HG03135 (cell line): ENCODE measurements at regions not wholly inside any gene's neighbourhood (a gene's known extent, or its start where the extent isn't known, plus 50 kb on each side); places are given as distances from the start of the nearest gene placed in this dataset.

ENCODE experiments used
- ATAC-seq: cut with Tn5 transposase; IDR thresholded peaks from one replicate; pipeline ENCODE4 v1.9.1; 2021; ENCODE audit warnings: mild to moderate bottlenecking, moderate library complexity; ENCODE audit not compliant: unreplicated experiment

DNA sequence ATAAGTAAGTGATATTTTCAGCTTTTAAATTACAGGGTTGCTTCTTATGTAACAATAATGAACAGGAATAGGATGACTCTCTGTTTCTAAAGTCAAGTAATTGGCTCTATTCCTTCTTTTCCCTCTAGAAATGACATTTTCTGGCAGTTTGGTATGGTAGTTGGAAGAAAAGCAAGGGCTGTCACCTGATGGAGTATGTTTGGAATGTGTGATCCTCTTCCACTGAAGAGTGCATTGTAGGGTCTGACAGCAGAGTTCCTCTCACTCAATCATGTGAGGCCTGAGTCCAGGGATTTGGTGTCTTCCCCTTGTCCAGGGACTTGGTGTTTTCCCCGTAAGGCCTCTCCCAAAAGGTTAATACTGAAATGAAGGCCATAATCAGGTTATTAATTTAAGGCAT lies 233.8 kb upstream of the FBXL7 start:
- ATAC-seq = no peak

DNA sequence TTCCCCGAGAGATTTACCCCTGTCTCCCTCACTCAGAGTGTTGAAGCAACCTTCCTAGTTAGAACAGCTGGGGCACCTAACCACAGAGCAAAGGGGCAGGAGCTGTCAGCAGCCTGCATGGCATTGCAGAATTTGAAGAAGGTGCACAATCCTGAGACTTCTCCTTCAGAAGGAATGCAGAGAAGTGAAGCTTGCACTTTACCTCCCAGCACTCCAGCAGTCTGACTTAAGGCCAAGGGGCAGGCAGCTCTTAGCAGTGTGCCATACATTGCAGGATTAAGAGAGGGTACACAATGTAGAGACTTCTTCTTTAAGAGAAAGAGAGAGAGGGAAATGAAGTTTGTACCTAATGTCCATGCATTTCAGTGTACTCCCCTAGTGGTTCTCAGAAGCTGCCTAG lies 236.0 kb upstream of the FBXL7 start:
- no peak for ATAC-seq

DNA sequence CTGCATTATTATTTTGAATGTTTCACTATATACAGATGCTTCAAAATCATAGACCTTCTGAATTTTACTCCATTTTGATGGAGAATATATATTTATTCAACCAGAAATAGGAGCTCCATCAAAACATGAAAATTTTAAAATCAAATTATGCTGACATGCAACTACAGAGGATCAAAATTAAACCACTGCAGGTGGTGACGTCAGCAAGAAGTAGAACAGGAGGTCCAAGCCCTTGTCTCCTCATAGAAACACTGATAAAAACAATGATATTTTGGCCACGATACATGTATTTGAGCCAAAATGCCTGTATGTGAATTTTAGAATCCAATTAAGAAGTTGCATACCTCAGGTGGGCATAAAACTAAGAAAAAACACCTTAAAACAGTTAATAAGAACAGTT lies 236.6 kb upstream of the FBXL7 start:
- no peak for ATAC-seq

DNA sequence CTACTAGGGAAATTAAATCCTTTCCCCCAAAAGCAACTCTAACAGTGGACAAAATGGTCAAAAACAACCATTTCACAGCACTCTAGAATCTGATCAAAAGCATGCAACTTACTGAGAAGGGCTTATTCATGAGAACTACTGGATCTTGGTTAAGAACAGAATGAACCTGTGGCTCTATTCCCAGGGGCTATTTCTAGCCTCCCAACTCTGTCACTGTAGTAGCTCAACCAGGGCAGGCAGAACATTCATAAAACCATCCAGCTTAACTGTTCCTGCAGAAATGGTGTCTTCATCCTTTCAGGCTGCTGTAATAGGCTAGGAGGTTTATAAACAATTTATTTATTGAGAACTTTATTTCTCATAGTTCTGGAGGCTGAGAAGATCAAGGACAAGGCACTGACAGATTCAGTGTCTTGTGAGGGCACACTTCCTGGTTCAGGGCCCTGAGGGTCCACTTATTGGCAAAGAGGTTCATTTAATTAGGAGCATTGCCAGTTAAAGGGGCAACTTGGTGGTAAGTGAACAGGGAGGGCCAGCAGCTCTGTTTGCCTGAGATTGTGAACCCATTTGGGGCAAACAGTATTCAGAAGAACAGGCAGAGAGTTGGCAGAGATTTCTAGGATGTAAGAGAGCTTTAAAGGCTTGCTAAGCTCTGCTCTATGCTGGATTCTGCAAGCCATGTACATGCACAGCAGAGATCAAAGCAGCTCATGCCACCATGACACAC lies 238.5 kb upstream of the FBXL7 start:
- no peak for ATAC-seq

DNA sequence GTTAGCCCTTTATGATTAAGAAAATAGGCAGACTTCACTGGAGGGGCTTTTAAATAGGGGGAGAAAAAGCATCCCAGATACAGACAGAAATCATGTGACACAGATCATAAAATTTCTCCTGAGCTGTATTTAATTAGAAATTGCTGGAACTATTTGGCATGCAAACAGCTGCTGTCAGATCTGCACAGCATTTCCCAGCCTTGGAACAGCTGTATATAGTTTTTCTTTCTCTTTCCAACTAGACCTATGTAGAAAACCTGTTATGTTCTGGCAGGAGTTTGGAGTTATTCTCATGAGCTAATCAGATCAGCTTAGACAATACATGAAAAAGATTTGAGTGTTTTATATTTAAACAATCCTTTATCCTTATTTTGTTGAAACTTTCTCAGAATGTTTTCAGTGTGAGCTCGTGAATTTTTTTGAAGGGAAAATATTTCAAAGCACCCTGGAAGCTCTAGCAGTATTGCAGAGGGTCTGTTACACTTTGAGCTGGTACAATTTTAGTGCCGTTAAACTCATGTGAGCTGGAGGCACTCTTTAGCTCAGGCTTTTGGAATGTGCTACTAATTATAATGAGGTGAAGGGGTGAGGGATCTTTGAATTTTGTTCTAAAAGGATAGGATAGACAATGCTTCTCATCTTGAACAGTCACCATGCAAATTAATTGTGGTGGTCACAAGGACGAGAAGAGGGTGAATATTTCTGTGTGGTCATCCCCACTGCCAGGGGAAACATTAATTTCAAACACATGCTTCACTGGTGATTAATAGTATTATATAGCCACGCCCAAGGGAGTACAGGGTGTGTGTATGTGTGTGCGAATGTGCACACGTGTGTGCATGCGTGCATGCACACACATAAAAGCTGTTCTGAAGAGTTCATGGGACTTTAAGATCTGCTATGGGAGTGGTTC lies 239.4 kb upstream of the FBXL7 start:
- no peak for ATAC-seq

DNA sequence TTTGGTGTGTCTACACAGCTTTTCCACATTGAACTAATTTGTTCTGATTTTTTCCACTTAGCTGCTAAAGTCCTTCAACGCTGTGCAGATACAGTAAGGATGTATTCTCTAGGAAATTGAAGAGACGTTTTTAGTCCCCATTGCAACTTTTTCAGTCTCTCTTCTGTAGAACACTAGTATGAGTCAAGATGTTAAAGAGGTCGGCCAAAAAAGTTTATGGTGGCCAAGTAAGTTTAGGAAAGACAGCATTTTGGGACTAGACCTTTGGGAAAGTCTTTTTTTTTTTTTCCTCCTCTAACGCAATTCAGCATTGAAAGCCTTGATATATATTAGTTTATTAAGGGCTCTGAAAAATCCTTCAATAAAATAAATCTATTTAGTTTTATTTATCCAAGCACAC lies 243.5 kb upstream of the FBXL7 start:
- ATAC-seq = no peak

DNA sequence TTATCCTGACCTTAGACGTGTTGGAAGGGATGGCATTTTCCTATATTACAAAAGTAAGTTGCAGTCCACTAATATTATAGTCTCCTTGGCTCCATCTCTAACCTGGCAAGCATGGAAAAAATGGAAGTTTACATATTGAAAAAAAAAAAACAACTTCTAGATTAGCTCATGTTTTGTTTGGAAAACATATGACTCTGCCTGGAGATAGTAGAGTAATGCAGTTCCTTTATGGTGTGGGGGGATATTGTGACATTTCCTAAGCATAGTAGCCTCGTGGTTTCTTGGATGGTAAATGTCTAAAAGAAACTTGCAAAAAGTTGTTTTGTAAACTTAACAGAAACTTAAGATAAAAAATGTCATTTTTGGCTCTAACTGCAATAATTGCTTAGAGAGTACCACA lies 244.4 kb upstream of the FBXL7 start:
- ATAC-seq = no peak

DNA sequence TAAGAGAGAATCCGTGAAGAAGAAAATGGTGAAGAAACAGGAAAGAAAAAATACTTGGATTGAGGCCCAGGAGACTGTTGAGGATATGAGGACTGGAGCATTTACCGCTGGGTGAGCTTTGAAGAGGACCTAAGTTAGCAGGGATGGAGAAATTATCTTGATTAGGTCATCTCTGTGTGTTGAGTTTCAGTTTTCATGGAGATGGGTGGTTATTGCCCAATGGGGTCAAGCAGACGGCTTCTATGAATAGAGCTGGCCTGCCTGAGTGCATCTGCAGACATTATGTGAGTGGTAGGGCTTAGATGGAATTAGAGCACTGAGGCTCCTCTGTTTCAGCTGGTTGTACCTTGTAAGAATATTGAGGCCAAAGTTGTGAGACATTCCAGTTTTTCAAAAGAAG lies 245.4 kb upstream of the FBXL7 start:
- ATAC-seq = no peak

DNA sequence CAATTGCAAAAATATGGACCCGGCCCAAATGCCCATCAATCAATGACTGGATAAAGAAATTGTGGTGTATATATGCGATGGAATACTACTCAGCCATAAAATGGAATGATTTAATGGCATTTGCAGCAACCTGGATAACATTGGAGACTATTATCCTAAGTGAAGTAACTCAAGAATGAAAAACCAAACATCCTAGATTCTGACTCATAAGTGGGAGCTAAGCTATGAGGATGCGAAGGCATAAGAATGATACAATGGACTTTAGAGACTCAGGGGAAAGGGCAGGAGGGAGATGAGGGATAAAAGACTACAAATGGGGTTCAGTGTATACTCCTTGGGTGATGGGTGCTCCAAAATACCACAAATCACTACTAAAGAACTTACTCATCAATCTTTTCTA lies 247.6 kb upstream of the FBXL7 start:
- no peak for ATAC-seq

DNA sequence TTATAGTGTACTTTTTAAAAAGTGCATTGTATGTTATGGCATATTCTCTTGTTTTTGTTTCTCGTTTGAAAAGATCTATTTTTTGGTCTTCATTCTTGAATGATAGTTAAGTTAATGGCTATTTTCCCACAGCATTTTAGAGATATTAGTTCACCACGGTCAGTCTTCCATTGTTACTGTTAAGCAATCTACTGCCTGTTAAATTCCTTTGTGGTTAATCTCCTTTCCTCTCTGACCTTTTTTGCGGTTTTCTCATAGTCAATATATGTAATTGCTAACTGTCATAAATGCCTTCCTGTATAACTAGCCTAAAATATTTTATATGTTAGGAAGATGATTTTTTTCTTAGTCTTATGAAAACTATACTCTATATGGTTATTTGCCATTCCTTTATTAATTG lies 250.8 kb upstream of the FBXL7 start:
- ATAC-seq = no peak

DNA sequence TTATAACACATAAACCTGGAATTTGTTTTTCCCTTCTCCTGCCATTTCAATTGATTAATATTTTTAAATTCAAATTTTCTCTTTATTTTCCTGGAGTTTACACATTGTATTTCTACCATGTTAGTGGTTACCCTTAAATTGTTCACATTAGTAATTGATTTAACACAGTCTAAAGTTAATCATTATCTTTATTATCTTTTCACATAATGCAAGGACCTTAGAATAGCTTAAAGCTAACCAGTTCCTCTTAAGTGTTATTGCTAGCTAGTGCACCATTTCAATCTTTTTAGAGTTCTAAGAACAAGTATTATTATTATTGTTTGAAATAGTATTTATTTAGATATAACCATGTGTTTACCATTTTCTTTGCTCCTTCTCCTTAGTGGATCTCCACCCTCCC lies 251.2 kb upstream of the FBXL7 start:
- no peak for ATAC-seq

DNA sequence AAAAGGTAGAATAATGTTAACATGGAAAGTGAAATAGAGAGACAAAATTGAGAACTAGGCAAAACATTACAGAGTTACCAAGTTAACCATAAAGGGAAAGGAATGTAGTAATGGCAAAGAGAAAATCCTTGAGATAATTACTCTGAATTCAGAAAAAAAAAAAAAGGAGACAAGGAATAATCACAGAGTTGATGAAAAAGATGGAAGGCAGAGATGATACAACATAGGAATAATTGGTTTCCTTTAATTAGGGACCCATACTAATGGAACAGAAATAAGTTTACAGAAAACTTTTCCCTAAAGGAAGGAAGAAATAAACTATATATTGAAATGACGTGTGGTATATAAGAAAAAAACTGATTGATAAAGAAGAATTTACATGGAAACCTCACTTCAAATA lies 254.1 kb upstream of the FBXL7 start:
- ATAC-seq = no peak

DNA sequence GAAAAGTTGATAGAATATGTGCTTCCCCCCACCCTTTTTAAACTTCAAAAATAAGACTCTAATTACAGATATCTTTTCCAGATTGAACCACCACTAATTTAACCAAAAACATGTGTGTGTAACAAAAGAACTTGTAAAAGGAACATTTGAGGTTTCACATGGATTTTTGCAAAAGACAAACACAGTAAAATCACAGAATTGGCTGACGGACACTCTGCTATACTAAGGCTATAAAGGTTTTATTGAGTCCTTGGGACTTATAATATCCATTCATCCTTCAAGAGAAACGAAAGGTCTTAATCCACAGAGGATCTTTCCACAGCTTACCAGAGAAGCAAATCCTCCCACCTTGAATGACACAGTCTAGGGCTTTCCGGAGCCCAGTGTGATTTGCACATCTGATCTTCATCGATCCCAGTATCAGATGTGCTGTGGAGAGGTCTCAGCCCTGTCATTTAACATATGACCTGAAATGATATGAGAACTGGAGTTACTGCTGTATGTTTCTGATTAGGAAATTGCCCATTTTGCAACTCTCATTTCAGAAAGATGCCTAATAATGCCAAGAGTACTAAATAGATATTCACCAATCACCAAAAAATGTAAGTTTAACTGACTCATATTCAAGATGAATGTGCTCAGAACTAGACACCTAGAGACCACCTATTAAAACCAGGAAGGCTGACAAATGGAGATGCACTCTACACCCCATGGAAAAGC lies 256.5 kb upstream of the FBXL7 start:
- no peak for ATAC-seq

DNA sequence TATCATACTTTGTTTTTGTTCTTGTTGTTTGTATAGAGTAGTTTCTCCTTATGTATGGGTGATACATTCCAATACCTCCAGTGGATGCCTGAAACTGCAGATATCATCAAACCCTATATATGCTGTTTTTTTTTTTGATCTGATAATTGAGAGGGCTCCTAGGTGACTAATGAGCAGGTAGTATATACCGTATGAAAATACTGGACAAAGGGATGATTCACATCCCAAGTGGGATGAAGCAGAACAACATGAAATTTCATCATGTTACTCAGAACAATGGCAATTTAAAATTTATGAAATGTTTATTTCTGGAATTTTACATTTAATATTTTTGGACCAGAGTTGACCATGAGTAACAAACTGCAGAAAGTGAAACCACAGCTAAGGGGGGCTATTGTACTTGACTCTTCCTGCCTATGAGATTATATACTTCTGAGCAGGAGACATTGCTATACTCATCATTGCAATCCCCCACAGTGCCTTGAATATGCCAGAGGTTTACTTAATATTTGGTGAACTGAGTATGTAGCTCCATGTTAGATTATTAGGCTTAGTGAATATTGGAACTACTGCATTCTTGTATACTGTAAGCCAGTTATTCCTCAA lies 258.7 kb upstream of the FBXL7 start:
- ATAC-seq = no peak

DNA sequence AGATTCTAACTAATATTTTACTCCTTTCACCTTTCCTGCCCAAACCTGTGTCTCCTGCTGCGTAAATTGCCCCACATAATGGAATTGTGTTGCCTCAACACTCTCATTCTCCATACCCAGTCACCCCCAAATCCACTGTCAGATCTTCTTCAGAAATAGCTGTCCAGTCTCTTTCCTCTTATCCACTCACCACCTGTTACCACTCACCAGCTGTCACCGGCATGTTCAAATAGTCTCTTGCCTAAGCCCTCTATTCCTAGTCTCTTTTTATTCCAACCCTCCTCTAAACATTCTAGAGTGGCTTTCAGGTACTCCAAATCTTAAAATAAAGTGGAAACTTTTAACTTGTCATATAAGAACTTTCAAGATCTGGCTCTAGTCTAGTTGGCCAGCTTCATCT lies 262.0 kb upstream of the FBXL7 start:
- ATAC-seq = no peak

DNA sequence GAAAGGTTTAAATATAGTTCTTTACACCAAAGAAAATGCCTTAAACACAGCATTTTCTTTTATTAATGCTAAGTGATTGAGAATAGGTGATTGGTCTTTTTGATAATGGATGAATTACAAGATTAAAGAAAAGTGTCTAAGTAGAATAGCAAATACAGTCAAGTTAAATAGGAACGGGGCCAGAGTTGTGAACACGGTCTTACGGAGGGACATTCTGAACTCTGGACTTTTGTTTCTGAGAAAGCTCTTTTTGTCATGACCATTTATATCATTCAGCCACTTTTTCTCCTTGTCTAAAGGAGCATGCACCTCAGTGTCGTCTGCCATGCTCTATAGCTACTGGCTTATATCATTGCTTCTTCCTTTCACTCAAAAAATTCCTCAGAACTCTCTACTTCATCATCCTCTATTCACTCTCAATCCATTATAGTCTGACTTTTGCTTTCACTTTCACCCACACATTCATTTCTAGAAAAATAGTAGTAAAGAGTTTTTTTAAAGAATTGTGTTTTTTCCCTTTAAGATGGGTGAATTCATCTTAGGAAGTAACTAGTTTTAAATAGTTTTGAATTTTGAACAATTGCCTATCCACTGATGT lies 263.0 kb upstream of the FBXL7 start:
- no peak for ATAC-seq

DNA sequence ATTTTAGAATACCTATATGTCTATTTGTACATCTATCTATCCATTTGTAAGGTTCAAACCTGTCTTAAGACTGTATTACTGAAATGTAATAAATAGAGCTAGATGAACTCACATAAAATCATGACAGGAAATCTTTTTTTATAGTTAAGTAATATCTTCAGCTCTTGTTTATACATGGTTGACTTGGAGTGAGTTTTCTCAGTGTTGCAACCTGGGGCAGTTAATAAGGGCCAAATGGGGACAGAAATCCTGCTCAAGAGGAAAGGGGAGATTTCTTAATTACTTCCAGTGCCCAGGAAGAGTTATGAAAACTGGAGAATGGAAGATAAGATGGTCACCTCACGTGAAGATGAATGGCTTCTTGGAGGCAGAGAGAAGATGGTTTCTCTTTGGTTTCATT lies 265.1 kb upstream of the FBXL7 start:
- no peak for ATAC-seq

DNA sequence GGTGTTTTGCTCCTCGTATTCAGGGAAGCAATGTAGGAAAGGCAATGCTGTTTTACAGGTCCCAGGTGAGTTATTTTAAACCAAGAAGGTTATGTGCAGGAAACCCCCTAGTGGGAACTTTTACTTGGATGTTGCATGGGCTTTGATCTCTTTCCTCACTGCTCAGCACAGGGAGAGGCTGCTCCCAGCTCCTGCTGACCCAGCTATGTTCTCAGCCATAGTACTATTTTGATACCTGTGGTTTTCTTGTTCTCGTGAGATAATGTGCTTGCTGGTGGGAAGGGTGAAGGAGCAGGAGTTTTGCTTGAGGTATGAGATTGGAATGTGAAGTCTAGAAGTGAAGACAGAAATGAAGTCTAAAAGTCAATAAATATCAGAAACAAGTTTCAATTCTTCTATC lies 265.6 kb upstream of the FBXL7 start:
- ATAC-seq = no peak

DNA sequence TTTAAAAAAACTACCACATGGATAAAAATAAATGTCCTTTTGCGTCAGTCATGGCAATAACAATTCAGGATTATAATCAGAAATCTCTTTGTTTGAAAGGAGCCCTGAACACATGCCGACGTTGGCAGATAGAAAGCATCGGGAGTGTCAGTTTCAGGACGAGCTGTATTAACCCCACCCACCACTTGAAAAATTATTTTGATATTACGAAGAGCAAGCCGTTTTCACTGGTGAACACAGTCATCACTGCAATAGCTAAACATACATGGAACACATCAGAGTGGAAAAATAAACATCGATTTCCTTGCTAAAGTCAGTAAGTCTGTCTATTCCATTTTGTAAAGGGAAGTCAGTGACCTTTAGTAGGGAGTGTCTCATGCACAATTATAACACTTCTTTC lies 266.4 kb upstream of the FBXL7 start:
- no peak for ATAC-seq

DNA sequence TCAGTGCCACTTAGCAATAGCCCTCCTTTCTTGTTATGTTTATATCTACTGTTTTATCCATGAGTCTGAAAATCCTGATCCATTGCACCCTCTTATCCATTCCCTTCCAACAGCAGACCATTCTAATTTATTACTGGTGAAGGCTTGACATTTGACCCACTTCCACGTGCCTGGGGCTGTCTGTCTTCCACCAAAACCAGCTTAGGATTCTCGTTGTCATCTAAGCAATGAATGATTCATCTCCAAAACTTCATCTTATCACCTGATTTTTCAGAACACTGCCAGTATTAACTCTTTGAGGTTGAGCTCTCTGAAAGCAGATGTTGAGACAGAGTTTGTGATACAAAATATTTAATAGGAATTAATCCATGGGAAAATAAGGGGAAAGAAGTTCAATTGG lies 277.8 kb upstream of the FBXL7 start:
- ATAC-seq = no peak

DNA sequence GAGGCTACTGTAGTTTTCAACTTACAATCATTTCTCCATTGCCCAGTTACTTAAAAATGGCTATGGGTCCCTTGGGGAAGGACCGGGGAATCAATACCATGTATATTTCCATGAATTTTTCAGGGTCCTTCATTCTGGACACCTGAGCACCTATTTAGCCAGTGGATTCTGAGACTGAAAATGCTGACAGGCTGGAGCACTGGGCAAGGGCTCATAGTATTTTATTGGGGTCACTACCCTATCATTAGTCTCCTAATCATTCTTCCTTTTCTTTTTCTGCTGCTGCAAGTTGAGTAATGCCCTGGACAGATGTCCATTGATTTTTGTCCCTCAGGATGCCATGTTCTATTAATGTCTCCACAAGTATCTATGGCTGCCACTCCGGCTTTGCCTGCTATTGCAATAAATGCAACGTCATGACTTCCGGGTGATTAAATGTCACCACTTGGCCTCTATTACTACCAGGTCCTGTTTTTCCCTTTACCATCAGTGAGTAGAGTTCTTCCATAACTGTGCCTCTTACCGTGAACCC lies 279.3 kb upstream of the FBXL7 start:
- ATAC-seq = no peak
